HG02759 (cell line): ENCODE measurements at regions not wholly inside any gene's neighbourhood (a gene's known extent, or its start where the extent isn't known, plus 50 kb on each side); places are given as distances from the start of the nearest gene placed in this dataset.

ENCODE experiments used
- ATAC-seq: cut with Tn5 transposase; IDR thresholded peaks from one replicate; pipeline ENCODE4 v1.9.1; 2021; ENCODE audit warnings: mild to moderate bottlenecking, moderate library complexity; ENCODE audit not compliant: unreplicated experiment

GRCh38 chr9:91090130-91090410, 271.6 kb downstream of the AUH start:
- ATAC-seq: no peak

- ATAC-seq: no peak
Observed at GRCh38 chr9:91092214-91092613, 269.5 kb downstream of the AUH start.

- ATAC-seq: no peak
Observed at GRCh38 chr9:91094324-91095088, 267.2 kb downstream of the AUH start.

GRCh38 chr9:91098203-91098850, 263.4 kb downstream of the AUH start:
- no peak for ATAC-seq

GRCh38 chr9:91099436-91099835, 262.3 kb downstream of the AUH start:
- ATAC-seq: no peak

GRCh38 chr9:91100878-91101450, 260.8 kb downstream of the AUH start:
- ATAC-seq: no peak

GRCh38 chr9:91101611-91102168, 260.0 kb downstream of the AUH start:
- ATAC-seq: no peak

- ATAC-seq: no peak
Observed at GRCh38 chr9:91102269-91102668, 259.4 kb downstream of the AUH start.

GRCh38 chr9:91103931-91104330, 257.8 kb downstream of the AUH start:
- no peak for ATAC-seq

- ATAC-seq: no peak
Observed at GRCh38 chr9:91106415-91107081, 255.2 kb downstream of the AUH start.

GRCh38 chr9:91111226-91111625, 250.5 kb downstream of the AUH start:
- no peak for ATAC-seq

- no peak for ATAC-seq
Observed at GRCh38 chr9:91111876-91112275, 249.8 kb downstream of the AUH start.

- no peak for ATAC-seq
Observed at GRCh38 chr9:91113016-91113415, 248.7 kb downstream of the AUH start.

- ATAC-seq: no peak
Observed at GRCh38 chr9:91114450-91114849, 247.3 kb downstream of the AUH start.

GRCh38 chr9:91116211-91116610, 245.5 kb downstream of the AUH start:
- no peak for ATAC-seq

GRCh38 chr9:91116711-91117110, 245.0 kb downstream of the AUH start:
- no peak for ATAC-seq

- ATAC-seq: no peak
Observed at GRCh38 chr9:91117474-91117891, 244.2 kb downstream of the AUH start.

GRCh38 chr9:91117959-91118703, 243.6 kb downstream of the AUH start:
- no peak for ATAC-seq

- no peak for ATAC-seq
Observed at GRCh38 chr9:91118704-91119025, 243.1 kb downstream of the AUH start.

GRCh38 chr9:91119142-91119541, 242.6 kb downstream of the AUH start:
- ATAC-seq: no peak

- ATAC-seq: no peak
Observed at GRCh38 chr9:91119679-91120078, 242.0 kb downstream of the AUH start.
